HL-60 (cell line): ENCODE measurements at regions not wholly inside any gene's neighbourhood (a gene's known extent, or its start where the extent isn't known, plus 50 kb on each side); places are given as distances from the start of the nearest gene placed in this dataset.

Experiments used
- CTCF ChIP-seq: IDR thresholded peaks from one replicate; pipeline ENCODE4 v1.5.1; 2011; ENCODE audit warnings: low read length, control low read depth, inconsistent platforms; ENCODE audit not compliant: insufficient read depth
- GABPA ChIP-seq: IDR thresholded peaks from 2 replicates; pipeline ENCODE4 v1.6.1; 2012; ENCODE audit warnings: low read depth
- REST ChIP-seq: IDR thresholded peaks from 2 replicates; pipeline ENCODE4 v1.6.1; 2012; ENCODE audit warnings: low read depth; ENCODE audit not compliant: insufficient replicate concordance

GRCh38 chr21:41112740-41113692, 54.9 kb upstream of the BACE2 start:
- no peak for TF ChIP-seq REST
- TF ChIP-seq GABPA: no peak
- no peak for TF ChIP-seq CTCF
